HUDEP-2 (cell line): ENCODE measurements at regions not wholly inside any gene's neighbourhood (a gene's known extent, or its start where the extent isn't known, plus 50 kb on each side); places are given as distances from the start of the nearest gene placed in this dataset.
"Not testable (repeated sequence)": the region's sequence is repeated elsewhere in the genome, so short reads cannot be mapped to it uniquely, and the experiment has no call there.

Experiments used
- DNase-seq, 76 experiments: peaks; one replicate each; lab custom pipeline; 2025; ENCODE audit not compliant: unreplicated experiment in 76 of 76; lab: John Stamatoyannopoulos, UW

GRCh38 chr5:75856056-75856455 is 138.8 kb upstream of the POC5 start:
- DNase-seq, result no peak

DNA sequence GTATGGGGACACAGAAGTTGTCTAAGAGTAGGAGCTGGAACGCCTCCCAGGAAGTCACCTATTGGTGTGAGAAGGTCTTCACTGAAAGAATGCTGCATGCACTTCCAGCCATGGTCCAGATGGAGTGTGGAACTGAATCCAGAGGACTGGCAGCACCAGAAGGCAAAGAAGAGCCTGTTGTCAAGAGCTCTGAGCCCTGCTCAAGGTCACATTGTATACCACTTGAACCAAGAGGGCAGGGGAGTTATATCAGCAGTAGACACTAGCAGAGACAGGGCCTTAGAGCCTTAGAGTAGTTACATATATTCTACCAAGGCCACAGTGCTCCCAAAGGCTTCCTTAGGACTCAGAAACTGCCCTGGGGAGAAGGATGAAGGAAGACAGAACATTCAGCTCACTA is 130.8 kb upstream of the POC5 start:
- no peak for DNase-seq

GRCh38 chr5:75847561-75848021 is 130.4 kb upstream of the POC5 start:
- DNase-seq, result no peak

GRCh38 chr5:75844301-75844700 is 127.1 kb upstream of the POC5 start:
- DNase-seq, result no peak

DNA sequence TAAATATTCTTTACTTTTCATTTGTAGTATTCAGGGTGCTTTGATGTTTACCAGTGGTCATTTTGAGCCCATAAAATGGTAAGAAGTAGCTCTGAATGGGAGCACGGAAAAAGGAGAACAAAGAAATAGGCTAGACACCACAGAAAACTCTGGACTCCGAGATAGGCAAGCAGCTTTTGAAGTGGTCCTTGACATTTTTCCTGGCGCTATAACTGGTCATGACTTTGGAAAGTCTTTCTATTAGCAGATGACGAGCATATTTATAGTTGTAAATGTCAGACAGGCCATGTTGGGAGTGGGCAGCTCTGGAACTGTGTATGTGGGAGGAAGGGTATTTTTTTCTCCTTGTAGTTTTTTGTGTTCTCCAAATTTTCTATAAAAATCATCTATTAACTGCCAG is 126.1 kb upstream of the POC5 start:
- no peak for DNase-seq

DNA sequence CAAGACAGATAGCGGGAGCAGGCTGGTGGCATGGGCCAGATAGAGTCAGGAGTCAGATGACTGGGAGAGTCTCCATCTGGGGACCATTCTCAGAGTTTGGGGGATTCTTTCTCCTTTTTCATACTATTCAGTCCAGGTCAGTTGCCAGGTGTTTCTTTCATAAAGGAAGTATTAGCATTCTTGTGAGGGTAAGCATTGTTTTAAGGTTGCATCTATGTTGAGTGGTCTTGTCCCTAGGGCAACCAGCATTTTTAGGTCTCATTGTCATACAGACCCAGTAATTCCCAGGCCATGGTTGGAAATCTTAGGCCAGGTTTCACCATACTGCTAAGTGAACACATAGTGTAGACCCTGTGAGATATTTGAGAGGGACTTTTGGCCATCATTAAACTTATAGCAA is 122.3 kb upstream of the POC5 start:
- DNase-seq, result no peak

- no peak for DNase-seq
Observed at GRCh38 chr5:75837258-75837841, 120.1 kb upstream of the POC5 start.

DNA sequence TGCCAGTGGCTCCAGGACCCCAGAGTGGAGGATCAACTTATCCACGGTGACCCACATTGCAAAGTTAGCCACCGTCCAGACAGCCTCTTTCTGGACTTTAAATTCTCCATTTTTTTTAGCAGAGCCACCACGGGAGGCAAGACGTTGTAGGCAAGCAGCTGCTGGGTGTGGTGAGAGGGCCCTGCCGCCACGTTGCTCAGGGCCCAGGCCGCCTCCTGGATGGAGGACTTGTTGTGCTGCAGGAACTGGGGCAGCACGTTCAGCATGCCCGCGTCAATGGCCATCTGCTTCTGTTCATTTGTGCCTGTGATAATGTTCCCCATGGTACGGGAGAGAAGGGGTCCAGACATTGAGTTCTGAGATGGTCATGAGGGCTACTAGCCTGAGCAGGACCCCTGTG is 114.3 kb upstream of the POC5 start:
- DNase-seq, result no peak

DNA sequence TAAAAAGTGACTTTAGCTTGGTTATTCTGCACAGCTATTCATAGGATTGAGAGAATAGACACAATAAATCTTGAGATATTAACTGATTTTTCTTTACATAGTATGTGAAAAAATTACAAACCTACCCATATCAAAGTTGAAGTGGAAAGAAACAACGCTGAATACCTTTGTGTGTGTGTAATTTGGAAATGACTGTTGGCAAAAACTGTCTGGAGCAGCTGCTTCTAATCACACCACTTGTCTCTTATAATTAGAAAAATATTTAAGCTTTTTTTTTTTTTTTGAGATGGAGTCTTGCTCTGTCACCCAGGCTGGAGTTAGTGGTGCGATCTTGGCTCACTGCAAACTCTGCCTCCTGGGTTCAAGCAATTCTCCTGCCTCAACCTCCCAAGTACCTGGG is 110.8 kb upstream of the POC5 start:
- no peak for DNase-seq

DNA sequence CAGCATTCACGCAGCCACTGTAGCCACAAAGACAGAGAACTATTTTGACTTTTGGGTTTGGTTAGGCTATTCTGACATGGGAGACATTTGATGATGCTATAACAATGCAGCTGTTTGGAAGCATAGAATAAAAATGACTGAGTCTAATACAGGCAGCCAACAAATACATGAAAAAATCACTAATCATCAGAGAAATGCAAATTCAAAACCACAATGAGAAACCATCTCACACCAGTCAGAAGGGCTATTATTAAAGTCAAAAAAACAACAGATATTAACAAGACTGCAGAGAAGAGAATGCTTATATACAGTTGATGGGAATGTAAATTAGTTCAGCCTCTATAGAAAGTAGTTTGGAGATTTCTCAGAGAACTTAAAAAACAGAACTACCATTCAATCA is 107.1 kb upstream of the POC5 start:
- DNase-seq, result no peak

- DNase-seq, result no peak
Observed at GRCh38 chr5:75823811-75824210, 106.6 kb upstream of the POC5 start.

DNA sequence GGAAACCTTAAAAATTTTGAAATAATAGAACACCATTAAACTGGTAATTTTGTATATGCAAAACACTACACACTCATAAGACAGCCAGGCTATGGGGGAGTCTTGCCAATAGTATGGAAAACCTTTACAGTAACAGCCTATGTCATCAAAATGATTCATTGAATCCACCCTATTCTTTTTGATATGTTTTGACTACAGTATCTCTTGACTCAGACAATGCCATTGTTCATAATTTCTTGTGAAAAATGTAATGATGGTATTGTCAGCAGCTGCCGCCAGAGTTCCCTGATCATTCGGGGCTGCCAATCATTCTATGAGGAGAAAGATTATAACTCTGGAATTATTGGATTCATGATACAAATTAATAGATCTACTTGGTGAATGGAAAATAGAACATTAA is 101.4 kb upstream of the POC5 start:
- no peak for DNase-seq

GRCh38 chr5:75799695-75800094 is 82.5 kb upstream of the POC5 start:
- DNase-seq, result not testable (repeated sequence)

DNA sequence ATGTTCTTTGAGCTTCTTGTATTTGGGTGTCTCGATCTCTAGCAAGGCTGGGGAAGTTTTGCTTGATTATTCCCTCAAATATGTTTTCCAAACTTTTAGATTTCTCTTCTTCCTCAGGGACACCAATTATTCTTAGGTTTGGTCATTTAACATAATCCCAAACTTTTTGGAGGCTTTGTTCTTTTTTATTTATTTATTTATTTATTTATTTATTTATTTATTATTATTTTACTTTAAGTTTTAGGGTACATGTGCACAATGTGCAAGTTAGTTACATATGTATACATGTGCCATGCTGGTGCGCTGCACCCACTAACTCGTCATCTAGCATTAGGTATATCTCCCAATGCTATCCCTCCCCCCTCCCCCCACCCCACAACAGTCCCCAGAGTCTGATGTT is 52.1 kb upstream of the POC5 start:
- not testable (repeated sequence) for DNase-seq
